Neural progenitor cell (in vitro differentiated cells): ENCODE measurements at regions not wholly inside any gene's neighbourhood (a gene's known extent, or its start where the extent isn't known, plus 50 kb on each side); places are given as distances from the start of the nearest gene placed in this dataset.

Source experiments
- EZH2phosphoT487 ChIP-seq: fragments of 200-600 bp; sonication (generic); IDR thresholded peaks from 2 replicates; pipeline ENCODE4 v1.6.1; 2017; ENCODE audit warnings: antibody characterized with exemption
- TF ChIP-seq, protein P1 (sequence below): fragments of 200-600 bp; sonication (generic); IDR thresholded peaks from 2 replicates; pipeline ENCODE4 v1.5.1; 2017; ENCODE audit warnings: antibody characterized with exemption, mild to moderate bottlenecking

- TF ChIP-seq, protein P1, sequence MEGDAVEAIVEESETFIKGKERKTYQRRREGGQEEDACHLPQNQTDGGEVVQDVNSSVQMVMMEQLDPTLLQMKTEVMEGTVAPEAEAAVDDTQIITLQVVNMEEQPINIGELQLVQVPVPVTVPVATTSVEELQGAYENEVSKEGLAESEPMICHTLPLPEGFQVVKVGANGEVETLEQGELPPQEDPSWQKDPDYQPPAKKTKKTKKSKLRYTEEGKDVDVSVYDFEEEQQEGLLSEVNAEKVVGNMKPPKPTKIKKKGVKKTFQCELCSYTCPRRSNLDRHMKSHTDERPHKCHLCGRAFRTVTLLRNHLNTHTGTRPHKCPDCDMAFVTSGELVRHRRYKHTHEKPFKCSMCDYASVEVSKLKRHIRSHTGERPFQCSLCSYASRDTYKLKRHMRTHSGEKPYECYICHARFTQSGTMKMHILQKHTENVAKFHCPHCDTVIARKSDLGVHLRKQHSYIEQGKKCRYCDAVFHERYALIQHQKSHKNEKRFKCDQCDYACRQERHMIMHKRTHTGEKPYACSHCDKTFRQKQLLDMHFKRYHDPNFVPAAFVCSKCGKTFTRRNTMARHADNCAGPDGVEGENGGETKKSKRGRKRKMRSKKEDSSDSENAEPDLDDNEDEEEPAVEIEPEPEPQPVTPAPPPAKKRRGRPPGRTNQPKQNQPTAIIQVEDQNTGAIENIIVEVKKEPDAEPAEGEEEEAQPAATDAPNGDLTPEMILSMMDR = no peak
- no peak for TF ChIP-seq EZH2phosphoT487
These were observed 449.8 kb downstream of the SOX6 start for GRCh38 chr11:15906481-15907035.
